SU-DHL-6 (cell line): ENCODE measurements at regions not wholly inside any gene's neighbourhood (a gene's known extent, or its start where the extent isn't known, plus 50 kb on each side); places are given as distances from the start of the nearest gene placed in this dataset.

Source experiments
- H2AFZ ChIP-seq: fragments of 200-600 bp; sonication (generic); 2 replicates; pipeline ENCODE4 v1.6.1; 2014; ENCODE audit warnings: low read depth, mild to moderate bottlenecking, moderate library complexity, mixed read lengths, antibody characterized with exemption, low read length; ENCODE audit not compliant: severe bottlenecking
- H3F3A ChIP-seq: fragments of 200-600 bp; shearing (Covaris generic); 2 replicates; pipeline ENCODE4 v1.6.0; 2016; ENCODE audit warnings: antibody characterized with exemption, mild to moderate bottlenecking; ENCODE audit not compliant: insufficient read depth
- H3K27ac ChIP-seq: fragments of 200-600 bp; sonication (generic); 2 replicates; pipeline ENCODE4 v1.5.1; 2016; ENCODE audit warnings: low read depth, mild to moderate bottlenecking, low read length, moderate library complexity, mixed read lengths
- H3K27me3 ChIP-seq: fragments of 200-600 bp; sonication (generic), shearing (Covaris generic); 2 replicates; pipeline ENCODE4 v1.6.0; 2014; ENCODE audit warnings: mild to moderate bottlenecking, low read length
- H3K36me3 ChIP-seq: fragments of 200-600 bp; sonication (generic); 2 replicates; pipeline ENCODE4 v1.6.1; 2014; ENCODE audit warnings: mild to moderate bottlenecking, low read length, mixed read lengths
- H3K4me2 ChIP-seq: fragments of 300-600, 200-600 bp; shearing (Covaris generic), sonication (generic); 2 replicates; pipeline ENCODE4 v1.6.0; 2014; ENCODE audit warnings: low read length, low read depth, mild to moderate bottlenecking; ENCODE audit not compliant: poor library complexity, severe bottlenecking
- H3K4me3 ChIP-seq: fragments of 200-600 bp; sonication (generic); 2 replicates; pipeline ENCODE4 v1.5.1; 2014; ENCODE audit warnings: antibody characterized with exemption, low read length, mild to moderate bottlenecking, mixed read lengths; ENCODE audit not compliant: insufficient read depth, poor library complexity, severe bottlenecking
- H3K79me2 ChIP-seq: fragments of 200-600 bp; sonication (generic); 2 replicates; pipeline ENCODE4 v1.6.1; 2014; ENCODE audit warnings: mild to moderate bottlenecking, low read length, moderate library complexity; ENCODE audit not compliant: insufficient read depth
- H3K9ac ChIP-seq: fragments of 200-600 bp; sonication (generic); 2 replicates; pipeline ENCODE4 v1.7.0; 2014; ENCODE audit warnings: mild to moderate bottlenecking, low read length
- H3K9me2 ChIP-seq: fragments of 200-600 bp; sonication (generic); replicated peaks from 2 replicates; pipeline ENCODE4 v1.6.1; 2014; ENCODE audit warnings: low read length; ENCODE audit not compliant: insufficient read depth
- H3K9me3 ChIP-seq: fragments of 200-600 bp; sonication (generic); 2 replicates; pipeline ENCODE4 v1.6.1; 2014; ENCODE audit warnings: low read length, mixed read lengths; ENCODE audit not compliant: insufficient read depth
- H4K20me1 ChIP-seq: fragments of 200-600 bp; sonication (generic); 2 replicates; pipeline ENCODE4 v1.6.1; 2014; ENCODE audit warnings: low read depth, mild to moderate bottlenecking, antibody characterized with exemption, low read length, moderate library complexity, mixed read lengths
- CTCF ChIP-seq: fragments of 200-600 bp; sonication (generic); IDR thresholded peaks from one replicate; pipeline ENCODE4 v1.5.1; 2017; ENCODE audit warnings: antibody characterized with exemption, mild to moderate bottlenecking, low read length, moderate library complexity; ENCODE audit not compliant: insufficient read depth, poor library complexity, severe bottlenecking
- EZH2phosphoT487 ChIP-seq: fragments of 200-600 bp; sonication (generic), shearing (Covaris generic); conservative IDR thresholded peaks from 2 replicates; pipeline ENCODE4 v1.6.1; 2018; ENCODE audit warnings: mild to moderate bottlenecking, antibody characterized with exemption, low read length, moderate library complexity, mixed read lengths

DNA sequence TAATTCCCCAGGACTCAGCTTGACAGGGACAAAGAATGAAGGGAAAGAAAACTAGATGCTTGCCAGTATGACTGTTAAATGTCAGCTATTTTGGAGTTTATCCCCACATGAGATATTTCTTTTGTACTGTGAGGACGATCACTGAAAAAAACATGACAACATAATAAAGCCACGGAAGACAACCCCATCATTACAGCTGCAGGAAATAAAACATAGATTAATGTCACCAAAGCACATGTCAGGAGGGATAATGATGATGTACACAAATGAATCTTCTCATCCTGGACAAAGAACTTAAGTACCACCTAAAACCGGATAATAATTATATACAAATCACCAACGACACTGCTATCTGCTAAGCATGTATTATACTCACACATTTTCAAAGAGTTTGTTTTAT, 84.6 kb upstream of the GRIP1 start:
- Histone ChIP-seq H3K9me2 (no peaks in the 10 kb centered on the region), H3F3A (no peaks in the 10 kb centered on the region), H3K79me2 (no peaks in the 10 kb centered on the region), H3K4me3 (no peak overlapping the region), H3K9ac (no peak overlapping the region), H3K9me3 (no peaks in the 10 kb centered on the region), H3K27me3 (no peaks in the 10 kb centered on the region), H3K4me2 (no peak overlapping the region), H4K20me1 (no peaks in the 10 kb centered on the region), H2AFZ (no peak overlapping the region), H3K27ac (no peak overlapping the region), H3K36me3 (no peaks in the 10 kb centered on the region)
- TF ChIP-seq CTCF (no peak), EZH2phosphoT487 (no peak)

DNA sequence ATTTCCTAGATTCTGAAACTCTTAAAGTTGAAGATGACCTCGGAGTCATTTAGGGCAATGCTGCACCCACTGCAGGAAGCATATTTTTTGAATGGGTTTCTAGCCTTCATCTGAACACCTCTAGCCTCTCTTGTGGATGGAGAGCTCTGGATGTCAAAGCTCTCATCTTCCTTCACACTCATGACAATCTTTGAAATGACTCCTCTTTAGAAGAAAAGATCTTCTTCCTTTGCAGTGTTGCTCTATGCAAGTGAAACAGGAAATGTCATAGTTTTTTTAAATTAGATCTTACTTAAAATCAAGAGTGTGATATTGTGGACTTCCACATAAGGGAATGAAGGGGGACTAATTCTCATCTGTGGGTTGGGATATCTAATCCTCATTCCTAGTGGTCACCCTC, 86.3 kb upstream of the GRIP1 start:
- H3K36me3 ChIP-seq = no peaks in the 10 kb centered on the region
- no peak overlapping the region for H3K4me3 ChIP-seq
- no peak overlapping the region for H3K9ac ChIP-seq
- no peaks in the 10 kb centered on the region for H3K9me3 ChIP-seq
- no peak overlapping the region for H3K4me2 ChIP-seq
- no peak overlapping the region for H3K27ac ChIP-seq
- no peaks in the 10 kb centered on the region for H3K79me2 ChIP-seq
- no peak overlapping the region for H2AFZ ChIP-seq
- no peaks in the 10 kb centered on the region for H3K27me3 ChIP-seq
- no peaks in the 10 kb centered on the region for H4K20me1 ChIP-seq
- TF ChIP-seq CTCF (no peak), EZH2phosphoT487 (no peak)
- no peaks in the 10 kb centered on the region for H3F3A ChIP-seq
- no peaks in the 10 kb centered on the region for H3K9me2 ChIP-seq

DNA sequence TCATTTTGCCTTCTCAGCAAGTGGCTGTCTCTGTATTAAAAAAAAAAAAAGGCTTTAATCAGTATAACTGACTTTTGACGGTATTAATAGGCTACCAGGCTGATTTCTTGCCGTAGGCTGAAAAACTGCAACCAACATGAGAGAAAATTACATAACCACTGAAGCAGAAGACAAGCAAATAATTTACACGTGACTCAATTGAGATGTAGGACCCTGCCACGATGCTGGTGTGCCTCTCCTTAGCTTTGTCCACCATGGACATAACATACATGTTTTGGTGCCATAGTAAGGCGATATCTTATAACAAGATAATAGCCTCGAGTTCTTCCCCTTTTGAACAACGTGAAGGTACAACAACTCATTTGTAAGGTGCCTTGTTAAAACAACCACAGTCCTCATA, 88.7 kb upstream of the GRIP1 start:
- Histone ChIP-seq H3K27me3 (no peaks in the 10 kb centered on the region), H3K4me2 (no peak overlapping the region), H3F3A (no peaks in the 10 kb centered on the region), H2AFZ (no peak overlapping the region), H3K4me3 (no peak overlapping the region), H3K9ac (no peak overlapping the region), H4K20me1 (no peaks in the 10 kb centered on the region), H3K36me3 (no peaks in the 10 kb centered on the region), H3K27ac (no peak overlapping the region), H3K9me3 (no peaks in the 10 kb centered on the region), H3K79me2 (no peaks in the 10 kb centered on the region), H3K9me2 (no peaks in the 10 kb centered on the region)
- TF ChIP-seq CTCF (no peak), EZH2phosphoT487 (no peak)

DNA sequence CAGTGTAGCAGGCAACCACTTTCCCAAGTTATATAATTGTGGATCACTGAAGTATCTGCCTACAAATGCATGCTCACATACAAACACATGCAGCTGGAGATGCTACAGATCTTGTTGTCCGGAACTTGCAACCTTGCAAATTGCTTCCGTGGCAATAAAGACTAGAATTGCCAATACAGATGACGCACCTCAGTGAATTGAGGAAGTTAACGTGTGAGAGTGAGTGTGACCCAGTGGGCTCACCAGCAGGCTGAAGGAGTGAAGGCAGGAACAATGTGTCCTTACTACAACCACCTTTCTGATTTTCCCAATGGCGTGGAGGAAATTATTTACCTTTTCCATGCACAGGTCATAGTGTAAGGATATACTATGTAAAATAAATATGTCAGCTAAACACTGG, 89.4 kb upstream of the GRIP1 start:
- Histone ChIP-seq H3K9me2 (no peaks in the 10 kb centered on the region), H3K36me3 (no peaks in the 10 kb centered on the region), H3K9me3 (no peaks in the 10 kb centered on the region), H2AFZ (no peak overlapping the region), H3K9ac (no peak overlapping the region), H3F3A (no peaks in the 10 kb centered on the region), H3K27me3 (no peaks in the 10 kb centered on the region), H3K27ac (no peak overlapping the region), H3K79me2 (no peaks in the 10 kb centered on the region), H3K4me3 (no peak overlapping the region), H3K4me2 (no peak overlapping the region), H4K20me1 (no peaks in the 10 kb centered on the region)
- TF ChIP-seq CTCF (no peak), EZH2phosphoT487 (no peak)
